ENCODE measurements at regions not wholly inside any gene's neighbourhood (a gene's known extent, or its start where the extent isn't known, plus 50 kb on each side); places are given as distances from the start of the nearest gene placed in this dataset.

DNA sequence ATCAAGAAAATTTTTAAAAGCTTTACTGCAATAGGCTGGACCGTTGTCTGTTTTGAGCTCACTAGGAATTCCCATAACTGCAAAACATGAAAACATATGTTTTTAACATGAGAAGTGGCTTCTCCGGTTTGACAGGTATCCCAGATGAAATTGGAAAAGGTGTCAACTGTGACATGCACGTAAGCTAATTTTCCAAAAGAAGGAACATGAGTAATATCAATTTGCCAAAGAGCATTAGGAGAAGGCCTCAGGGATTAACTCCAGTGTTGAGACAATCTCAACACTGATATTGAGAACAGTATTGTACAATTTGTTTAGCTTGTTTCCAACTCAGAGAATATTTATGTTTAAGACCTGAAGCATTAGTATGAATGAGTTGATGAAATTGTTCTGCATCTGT is 215.5 kb upstream of the KCNN2 start:
- Histone ChIP-seq H3K9me2 (ENCODE audit: insufficient read depth) (no peaks in the 10 kb centered on the region), H3K9me3 (ENCODE audit: control insufficient read depth in 1 of 2, insufficient read depth in 1 of 2, low read depth in 1 of 2, low read length in 2 of 2) (no peaks in the 10 kb centered on the region), H4K20me1 (ENCODE audit: insufficient read depth) (no peaks in the 10 kb centered on the region), H2AFZ (ENCODE audit: low read depth, low read length, poor library complexity, severe bottlenecking) (no peak overlapping the region), H3K27me3 (ENCODE audit: insufficient read depth, low read length) (no peaks in the 10 kb centered on the region), H3K4me3 (replicated peaks in 1 of 2; ENCODE audit: low read depth in 1 of 2, low read length in 2 of 2) (no peak overlapping the region), H3K36me3 (ENCODE audit: control insufficient read depth in 1 of 2, insufficient read depth in 2 of 2, low read length in 2 of 2) (no peaks in the 10 kb centered on the region), H3K79me2 (ENCODE audit: insufficient read depth, low read length) (no peaks in the 10 kb centered on the region), H3K4me2 (ENCODE audit: low read length) (no peak overlapping the region), H3K9ac (ENCODE audit: low read length) (no peak overlapping the region), H3K27ac (ENCODE audit: low read depth, low read length) (no peak overlapping the region), H3K4me1 (ENCODE audit: control insufficient read depth in 1 of 2, insufficient read depth in 2 of 2, low read length in 2 of 2) (no peaks in the 10 kb centered on the region)
- POLR2A ChIA-PET = no interaction called here
- no peak for DNase-seq (ENCODE audit: low read depth, low spot score)
- CTCF ChIA-PET = no interaction called here
- no TSS peak for BruUV-seq (replicated peaks)
- ATAC-seq = no peak
- intact Hi-C loops (cut with micrococcal nuclease) = no loop called here
- TF ChIP-seq ELF1 (IDR thresholded peaks at IDR 0.05; ENCODE audit: borderline replicate concordance, low read depth) = no peak
- TF ChIP-seq, protein P1, sequence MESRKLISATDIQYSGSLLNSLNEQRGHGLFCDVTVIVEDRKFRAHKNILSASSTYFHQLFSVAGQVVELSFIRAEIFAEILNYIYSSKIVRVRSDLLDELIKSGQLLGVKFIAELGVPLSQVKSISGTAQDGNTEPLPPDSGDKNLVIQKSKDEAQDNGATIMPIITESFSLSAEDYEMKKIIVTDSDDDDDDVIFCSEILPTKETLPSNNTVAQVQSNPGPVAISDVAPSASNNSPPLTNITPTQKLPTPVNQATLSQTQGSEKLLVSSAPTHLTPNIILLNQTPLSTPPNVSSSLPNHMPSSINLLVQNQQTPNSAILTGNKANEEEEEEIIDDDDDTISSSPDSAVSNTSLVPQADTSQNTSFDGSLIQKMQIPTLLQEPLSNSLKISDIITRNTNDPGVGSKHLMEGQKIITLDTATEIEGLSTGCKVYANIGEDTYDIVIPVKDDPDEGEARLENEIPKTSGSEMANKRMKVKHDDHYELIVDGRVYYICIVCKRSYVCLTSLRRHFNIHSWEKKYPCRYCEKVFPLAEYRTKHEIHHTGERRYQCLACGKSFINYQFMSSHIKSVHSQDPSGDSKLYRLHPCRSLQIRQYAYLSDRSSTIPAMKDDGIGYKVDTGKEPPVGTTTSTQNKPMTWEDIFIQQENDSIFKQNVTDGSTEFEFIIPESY (IDR thresholded peaks at IDR 0.05; ENCODE audit: extremely low read depth, insufficient replicate concordance, low read length) = no peak
- TF ChIP-seq POLR2A (IDR thresholded peaks at IDR 0.05; ENCODE audit: borderline replicate concordance, extremely low read depth, insufficient read depth, insufficient read length) = no peak
- TF ChIP-seq POLR2AphosphoS5 (IDR thresholded peaks at IDR 0.05; ENCODE audit: low read depth, low read length) = no peak
- TF ChIP-seq EGR1 (IDR thresholded peaks at IDR 0.05; ENCODE audit: low read depth) = no peak
- no peak for TF ChIP-seq SIN3A (IDR thresholded peaks at IDR 0.05; ENCODE audit: low read depth)
- TF ChIP-seq, protein P2, sequence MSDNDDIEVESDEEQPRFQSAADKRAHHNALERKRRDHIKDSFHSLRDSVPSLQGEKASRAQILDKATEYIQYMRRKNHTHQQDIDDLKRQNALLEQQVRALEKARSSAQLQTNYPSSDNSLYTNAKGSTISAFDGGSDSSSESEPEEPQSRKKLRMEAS (IDR thresholded peaks at IDR 0.05) = no peak
- no peak for TF ChIP-seq EZH2 (IDR thresholded peaks at IDR 0.05)
- TF ChIP-seq, protein P3, sequence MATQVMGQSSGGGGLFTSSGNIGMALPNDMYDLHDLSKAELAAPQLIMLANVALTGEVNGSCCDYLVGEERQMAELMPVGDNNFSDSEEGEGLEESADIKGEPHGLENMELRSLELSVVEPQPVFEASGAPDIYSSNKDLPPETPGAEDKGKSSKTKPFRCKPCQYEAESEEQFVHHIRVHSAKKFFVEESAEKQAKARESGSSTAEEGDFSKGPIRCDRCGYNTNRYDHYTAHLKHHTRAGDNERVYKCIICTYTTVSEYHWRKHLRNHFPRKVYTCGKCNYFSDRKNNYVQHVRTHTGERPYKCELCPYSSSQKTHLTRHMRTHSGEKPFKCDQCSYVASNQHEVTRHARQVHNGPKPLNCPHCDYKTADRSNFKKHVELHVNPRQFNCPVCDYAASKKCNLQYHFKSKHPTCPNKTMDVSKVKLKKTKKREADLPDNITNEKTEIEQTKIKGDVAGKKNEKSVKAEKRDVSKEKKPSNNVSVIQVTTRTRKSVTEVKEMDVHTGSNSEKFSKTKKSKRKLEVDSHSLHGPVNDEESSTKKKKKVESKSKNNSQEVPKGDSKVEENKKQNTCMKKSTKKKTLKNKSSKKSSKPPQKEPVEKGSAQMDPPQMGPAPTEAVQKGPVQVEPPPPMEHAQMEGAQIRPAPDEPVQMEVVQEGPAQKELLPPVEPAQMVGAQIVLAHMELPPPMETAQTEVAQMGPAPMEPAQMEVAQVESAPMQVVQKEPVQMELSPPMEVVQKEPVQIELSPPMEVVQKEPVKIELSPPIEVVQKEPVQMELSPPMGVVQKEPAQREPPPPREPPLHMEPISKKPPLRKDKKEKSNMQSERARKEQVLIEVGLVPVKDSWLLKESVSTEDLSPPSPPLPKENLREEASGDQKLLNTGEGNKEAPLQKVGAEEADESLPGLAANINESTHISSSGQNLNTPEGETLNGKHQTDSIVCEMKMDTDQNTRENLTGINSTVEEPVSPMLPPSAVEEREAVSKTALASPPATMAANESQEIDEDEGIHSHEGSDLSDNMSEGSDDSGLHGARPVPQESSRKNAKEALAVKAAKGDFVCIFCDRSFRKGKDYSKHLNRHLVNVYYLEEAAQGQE (IDR thresholded peaks at IDR 0.05; ENCODE audit: low read depth) = no peak
- TF ChIP-seq, protein P4, sequence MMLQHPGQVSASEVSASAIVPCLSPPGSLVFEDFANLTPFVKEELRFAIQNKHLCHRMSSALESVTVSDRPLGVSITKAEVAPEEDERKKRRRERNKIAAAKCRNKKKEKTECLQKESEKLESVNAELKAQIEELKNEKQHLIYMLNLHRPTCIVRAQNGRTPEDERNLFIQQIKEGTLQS (IDR thresholded peaks at IDR 0.05) = no peak
- TF ChIP-seq CEBPB (IDR thresholded peaks at IDR 0.05; ENCODE audit: low read depth) = no peak
- no peak for TF ChIP-seq ZFX (IDR thresholded peaks at IDR 0.05)
- TF ChIP-seq SRF (IDR thresholded peaks at IDR 0.05; ENCODE audit: low read depth) = no peak
- no peak for TF ChIP-seq RAD21 (IDR thresholded peaks at IDR 0.05; ENCODE audit: low read depth)
- RAD21 ChIA-PET (ENCODE audit: low non-redundant PET in 1 of 2, low total read pairs in 2 of 2, uncharacterized antibody in 2 of 2, unreplicated experiment in 2 of 2) = no interaction called here
